NOMO-1 (cell line): ENCODE measurements at regions not wholly inside any gene's neighbourhood (a gene's known extent, or its start where the extent isn't known, plus 50 kb on each side); places are given as distances from the start of the nearest gene placed in this dataset.
"Not testable (repeated sequence)": the region's sequence is repeated elsewhere in the genome, so short reads cannot be mapped to it uniquely, and the experiment has no call there.

ENCODE experiments used
- DNase-seq, 2 experiments: peaks; one replicate each; lab custom pipeline; 2025; ENCODE audit not compliant: unreplicated experiment in 2 of 2; lab: John Stamatoyannopoulos, UW

DNA sequence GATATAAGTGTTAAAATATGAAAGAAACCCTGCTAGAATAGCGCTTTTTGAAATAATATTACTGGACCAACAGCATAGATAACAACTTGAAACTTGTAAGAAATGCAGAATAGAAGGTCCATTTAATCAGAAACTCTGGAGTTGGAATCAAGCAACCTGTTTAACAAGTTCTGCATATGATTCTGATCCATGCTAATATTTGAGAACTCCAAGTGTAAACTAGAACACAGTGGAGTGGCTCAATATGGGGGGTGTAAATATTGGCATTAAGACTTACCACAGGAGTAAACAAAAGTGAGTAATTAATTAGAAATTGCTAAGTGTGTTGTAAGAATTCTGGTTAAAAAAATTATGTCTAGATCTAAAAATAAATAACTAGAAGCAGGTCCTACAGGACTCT lies 151.2 kb downstream of the SLITRK1 start:
- DNase-seq: no peak

DNA sequence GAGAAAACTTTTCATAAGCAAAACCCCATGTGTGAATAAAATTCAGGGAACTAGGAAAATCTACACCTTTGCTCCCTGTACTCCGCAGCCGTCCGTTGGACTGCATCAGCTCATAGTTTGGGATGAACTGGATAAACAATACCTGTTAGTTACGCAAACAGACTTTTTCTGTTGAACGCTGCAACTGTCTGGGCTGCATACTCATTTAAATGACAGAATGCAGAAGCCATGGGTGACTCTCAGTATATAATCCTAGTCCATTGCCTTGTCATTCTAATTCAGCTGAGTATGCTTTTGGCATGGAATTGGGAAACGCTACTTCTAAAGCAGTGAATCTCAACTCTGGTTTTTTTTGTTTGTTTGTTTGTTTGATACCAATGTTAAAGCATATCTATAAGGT lies 151.6 kb downstream of the SLITRK1 start:
- DNase-seq: no peak

DNA sequence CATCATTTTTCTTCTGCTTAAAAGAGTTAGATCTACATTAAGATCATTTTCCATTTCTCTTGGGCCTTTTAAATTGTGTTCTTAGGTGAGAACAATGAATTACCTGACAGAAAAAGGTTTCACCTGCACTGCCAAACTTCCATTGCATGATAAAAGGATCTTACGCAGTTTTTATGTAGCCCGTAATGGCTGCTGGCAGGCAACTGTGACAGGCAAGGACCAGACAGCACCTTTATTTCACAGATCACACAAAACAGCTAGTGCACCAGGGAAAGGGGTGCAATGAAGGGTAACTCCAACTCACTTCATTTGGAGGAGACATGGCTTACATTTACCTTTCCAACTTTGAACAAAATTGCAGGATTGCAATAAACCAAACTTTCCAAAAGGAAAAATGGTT lies 159.8 kb downstream of the SLITRK1 start:
- no peak for DNase-seq

DNA sequence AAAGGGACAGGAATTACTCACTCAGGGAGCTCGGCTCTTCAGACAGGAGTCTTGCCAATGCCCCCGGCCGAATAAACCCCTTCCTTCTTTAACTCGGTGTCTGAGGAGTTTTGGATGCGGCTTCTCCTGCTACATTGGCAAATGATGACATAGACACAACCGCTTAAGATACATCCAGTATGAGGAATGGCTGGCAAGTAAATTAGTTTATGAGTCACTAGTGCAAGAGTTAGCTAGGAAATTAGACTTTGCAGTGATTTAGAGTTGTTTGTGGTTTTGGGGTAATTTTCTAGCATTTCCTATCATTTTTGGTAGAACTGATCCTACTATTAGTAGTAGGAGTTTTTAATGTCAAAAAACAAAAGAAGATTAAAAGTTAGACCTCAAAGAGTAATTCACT lies 166.2 kb downstream of the SLITRK1 start:
- DNase-seq: no peak

DNA sequence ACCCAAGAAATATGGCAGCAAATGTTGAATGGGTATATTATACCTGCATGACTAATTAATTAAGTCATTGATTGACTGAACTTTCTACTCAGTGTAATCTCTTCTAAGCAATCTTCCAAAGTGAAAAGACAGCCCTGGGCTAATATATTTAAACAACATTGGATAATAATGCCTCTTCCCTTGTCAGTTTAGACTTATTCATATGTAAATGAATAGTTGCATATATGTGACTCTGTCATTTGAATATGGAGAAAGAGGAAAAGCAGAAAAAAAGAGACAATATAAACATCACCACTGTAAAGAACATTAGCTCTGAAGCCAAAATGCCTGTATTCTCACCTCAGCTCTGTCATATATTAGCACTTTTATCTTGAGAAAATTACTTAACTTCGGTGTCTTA lies 168.0 kb downstream of the SLITRK1 start:
- DNase-seq: no peak

DNA sequence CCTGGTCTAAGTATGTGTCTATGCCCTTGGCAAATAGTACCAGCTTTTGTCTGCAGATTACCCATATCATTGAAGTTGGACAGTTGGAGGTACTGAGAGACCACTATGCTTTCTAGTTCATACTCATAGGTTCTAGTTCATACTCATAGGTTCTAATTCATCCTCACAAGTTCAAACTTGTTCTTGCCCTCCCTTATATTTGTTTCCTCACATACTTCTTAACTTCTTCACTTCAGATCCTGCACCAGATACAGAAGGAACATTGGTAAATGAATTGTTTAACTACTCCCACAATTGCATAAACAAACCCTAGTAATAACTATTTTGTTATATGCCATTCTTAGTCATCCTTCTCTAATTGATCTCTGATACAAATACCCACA lies 172.2 kb downstream of the SLITRK1 start:
- no peak for DNase-seq

DNA sequence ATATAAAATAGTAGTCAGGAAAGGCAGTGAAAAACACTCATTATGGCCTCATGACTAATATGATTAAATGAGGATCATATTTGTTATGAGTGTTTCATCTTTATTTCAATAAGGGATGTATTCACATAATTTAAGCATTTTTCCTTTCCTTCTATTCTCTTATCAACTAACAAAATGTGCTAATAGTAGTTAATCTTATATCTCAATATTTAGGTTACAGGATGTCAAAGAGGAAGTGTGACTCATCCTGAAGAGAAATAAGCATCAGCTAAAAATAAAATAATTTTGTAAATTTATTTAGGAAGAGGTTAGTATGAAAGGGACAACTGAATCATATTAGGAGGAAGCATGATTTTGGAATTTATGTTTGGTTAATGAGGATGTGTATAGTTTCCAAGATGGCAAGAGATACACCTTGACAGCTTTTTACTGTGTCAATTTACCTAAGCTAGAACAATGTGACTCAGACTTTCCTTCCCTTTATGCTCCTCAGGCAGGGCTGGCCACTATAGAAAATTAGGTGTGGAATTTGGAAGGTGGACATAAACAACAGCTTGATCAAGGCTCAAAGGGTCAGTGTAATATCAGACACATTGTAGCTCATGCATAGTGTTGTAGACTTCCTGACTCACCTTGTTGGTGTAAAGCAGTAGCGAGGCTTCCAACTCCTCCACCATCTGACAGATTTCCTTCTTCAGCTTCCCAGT lies 172.7 kb downstream of the SLITRK1 start:
- DNase-seq: no peak

DNA sequence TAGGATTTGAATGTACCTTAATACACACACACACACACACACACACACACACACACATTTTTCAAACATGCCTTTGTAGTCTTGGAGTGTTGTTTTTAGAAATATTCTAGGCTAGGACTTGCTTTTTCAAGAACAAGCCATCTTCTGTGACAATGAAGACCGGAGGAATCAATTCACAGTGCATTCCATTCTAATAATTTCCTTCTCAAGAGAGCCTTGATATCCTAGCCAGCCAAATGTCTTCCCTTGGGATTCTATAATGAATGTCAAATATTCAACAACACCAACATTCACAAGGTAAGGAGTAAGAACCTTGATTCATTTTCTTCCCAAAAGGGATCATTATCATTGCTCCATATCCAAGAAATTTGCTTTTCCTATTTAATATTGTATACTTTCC lies 180.3 kb downstream of the SLITRK1 start:
- DNase-seq: no peak

DNA sequence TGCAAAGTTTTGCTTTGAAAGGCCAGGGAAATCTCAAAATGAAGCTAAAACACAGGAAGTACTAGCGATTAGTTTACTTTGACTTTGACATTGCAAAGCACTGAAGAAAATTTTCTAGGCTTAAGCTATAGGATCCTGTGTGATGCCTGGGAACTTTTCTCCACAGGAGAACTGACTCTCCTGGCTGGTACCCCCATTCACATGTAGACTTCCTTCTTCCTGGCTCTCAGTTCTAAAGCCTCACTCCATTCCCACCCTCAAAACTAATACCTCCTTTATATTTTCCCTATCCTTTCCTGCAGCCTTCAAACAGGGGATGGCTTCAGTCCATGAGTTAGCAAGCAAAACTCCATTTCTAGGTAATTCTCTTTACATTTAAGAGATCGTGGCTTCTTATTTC lies 189.5 kb downstream of the SLITRK1 start:
- DNase-seq: no peak

DNA sequence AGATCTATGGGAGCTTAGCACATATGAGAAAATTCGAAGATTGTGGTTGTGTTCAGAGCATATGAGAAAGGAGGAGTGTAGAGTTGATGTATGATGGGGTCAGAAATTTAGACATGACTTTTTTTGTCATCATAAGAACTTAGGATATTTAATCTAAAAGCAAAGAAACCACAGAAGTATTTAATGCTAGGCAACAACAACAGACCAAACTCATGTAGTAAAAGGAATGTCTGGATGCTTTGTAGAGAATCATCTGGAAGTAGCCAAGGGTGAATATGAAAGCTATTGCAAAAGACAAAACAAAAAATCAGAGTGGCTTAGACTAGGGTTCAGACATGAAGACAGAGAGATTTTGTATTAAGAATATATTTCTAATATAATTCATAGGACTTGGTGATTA lies 190.3 kb downstream of the SLITRK1 start:
- no peak for DNase-seq

DNA sequence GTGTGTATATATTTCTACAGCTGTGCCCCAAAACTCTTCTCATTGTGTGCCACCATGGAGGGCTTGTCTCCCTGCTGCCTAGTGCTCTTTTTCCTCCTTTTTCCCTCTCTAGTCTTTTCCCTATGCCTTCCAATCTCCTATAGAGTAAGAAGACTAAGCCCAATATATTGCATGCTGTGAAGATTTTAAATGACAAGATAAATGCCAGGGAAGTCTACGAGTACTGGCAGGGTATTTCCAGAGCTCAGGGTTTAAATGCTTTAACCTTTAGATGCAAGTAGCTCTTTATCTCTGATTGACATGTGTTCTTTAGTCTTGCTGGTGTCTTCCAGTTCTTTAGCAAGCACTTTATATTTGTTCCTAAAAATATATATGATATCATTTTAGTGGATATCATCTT lies 200.7 kb downstream of the SLITRK1 start:
- DNase-seq: no peak

DNA sequence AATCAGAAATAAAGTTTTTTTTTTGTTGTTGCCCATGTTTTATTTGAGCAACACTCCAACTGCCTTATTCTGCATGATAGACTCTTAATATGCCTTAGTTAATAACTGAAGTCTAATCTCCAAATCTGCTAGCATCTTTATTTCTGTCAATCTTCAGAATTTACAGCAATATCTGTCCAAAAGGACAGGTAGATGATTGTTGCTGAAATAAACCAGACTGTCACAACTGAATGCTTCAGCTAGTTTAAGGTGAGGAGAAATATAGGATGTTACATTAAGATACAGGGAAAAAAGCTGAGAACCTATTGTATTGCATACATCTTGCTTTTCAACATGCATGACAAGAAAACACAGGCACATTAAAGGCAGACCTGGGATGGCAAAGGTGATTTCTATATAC lies 204.3 kb downstream of the SLITRK1 start:
- DNase-seq: no peak

DNA sequence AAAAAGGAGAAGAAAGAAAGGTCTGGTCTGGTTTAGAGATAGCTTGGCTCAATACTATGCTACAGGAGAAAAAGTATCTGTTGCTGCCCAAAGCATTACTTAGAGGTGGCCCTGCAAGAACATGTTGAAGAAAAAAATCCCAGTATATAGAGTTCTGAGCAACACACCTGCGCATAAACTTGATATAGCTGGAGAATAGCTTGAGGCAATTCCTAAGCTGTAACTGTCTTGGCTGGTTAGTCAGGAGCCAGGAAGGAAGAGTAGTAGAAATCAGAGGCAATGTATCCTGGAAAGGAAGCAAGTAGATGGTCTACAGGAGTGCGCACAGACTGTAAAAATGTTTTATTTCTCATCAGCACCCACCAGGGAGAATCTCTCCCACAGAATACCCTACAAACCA lies 209.7 kb downstream of the SLITRK1 start:
- DNase-seq: no peak

DNA sequence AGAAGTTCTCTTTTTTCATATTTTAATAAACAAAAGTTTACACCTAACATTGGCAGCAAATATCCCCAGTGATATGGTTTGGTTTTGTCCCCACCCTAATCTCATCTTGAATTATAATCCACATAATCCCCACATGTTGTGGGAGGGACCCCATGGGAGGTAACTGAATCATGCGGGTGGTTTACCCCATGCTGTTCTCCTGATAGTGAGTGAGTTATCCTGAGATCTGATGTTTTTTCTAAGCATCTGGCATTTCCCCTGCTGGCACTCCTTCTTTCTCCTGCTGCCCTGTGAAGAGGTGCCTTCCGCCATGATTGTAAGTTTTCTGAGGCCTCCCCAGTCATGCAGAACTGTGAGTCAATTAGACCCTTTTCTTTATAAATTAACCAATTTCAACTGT lies 214.7 kb downstream of the SLITRK1 start:
- no peak for DNase-seq

DNA sequence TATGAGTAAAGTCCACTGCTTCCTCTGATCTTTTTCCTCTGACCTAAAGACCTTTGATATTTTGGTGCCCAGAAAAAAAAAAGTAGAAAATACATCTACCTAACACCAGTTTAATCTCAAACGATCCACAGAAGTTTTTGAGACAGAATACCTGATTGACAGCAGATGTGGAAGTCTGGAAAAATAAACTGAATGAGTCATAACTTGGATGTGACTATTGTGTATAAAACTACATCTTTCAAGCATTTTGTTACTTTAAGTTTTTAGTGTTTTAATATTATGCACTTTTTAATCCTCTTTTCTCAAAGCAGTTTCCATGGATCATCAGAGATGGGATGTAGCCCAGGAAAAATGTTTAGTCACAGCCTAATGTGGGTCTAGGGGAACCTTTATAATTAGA lies 216.1 kb downstream of the SLITRK1 start:
- no peak for DNase-seq

DNA sequence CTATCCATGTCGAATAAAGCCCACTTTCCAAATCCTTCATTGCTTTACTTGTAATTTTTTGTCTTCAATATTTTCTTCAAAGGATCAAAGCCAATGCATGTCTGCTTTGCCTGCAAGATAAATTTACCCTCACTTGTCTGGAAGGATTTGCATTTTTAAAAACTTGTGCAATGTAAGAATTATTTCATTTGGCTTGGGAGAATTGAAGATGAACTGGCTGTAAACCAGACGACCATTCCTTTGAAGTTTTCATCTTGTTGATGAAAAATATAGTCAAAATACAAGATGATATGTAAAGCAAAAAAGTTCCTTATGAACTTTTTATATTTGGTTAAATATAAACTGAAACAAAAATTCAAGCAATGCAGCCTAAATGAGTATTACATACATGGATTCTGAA lies 225.0 kb downstream of the SLITRK1 start:
- DNase-seq: no peak

DNA sequence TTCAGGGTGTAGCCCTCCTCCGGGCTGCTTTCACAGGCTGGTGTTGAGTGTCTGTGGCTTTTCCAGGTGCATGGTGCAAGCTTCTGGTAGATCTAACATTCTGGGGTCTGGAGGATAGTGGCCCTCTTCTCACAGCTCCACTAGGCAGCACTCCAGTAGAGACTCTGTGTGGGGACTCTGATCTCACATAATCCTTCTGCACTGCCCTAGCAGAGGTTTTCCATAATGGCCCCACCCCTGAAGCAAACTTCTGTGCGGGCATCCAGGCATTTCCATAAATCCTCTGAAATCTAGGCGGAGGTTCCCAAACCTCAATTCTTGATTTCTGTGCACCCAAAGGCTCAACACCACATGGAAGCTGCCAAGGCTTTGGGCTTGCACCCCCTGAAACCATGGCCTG lies 239.7 kb downstream of the SLITRK1 start:
- not testable (repeated sequence) for DNase-seq

DNA sequence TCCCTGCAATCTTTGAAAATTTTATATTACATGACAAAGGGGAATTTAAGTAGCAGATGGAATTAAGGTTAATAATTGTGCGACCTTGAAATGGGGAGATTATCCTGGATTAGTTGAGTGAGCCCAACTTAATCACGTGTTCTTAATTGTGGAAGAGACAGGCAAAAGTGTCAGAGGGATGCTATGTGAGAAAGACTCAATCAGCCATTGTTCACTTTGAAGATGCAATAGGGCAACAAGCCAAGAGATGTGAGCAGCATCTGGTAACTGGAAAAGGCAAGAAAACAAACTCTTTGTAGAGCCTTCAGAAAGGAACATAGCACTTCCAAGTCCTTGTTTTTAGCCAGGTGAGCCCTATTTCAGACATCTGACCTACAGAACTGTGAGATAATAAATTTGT lies 247.7 kb downstream of the SLITRK1 start:
- DNase-seq: no peak

DNA sequence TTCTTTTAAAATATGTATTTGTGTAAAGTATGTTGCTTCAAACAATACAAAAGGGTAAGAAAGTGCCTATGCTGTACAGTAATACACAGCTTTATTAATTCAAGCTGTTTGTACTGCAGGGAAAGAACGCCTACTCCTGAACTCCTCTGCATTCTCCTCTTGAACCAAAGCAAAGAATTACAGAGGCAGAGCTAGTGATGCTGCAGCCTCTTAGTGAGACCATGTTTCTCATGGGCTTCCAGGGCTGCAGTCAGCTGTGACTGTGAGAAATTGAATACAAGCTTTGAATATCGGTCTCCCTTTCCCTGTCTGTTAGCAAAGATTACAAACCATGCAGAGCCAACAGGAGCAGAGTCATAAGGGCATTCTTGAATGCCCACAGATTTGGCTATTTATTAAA lies 248.5 kb downstream of the SLITRK1 start:
- DNase-seq: no peak

DNA sequence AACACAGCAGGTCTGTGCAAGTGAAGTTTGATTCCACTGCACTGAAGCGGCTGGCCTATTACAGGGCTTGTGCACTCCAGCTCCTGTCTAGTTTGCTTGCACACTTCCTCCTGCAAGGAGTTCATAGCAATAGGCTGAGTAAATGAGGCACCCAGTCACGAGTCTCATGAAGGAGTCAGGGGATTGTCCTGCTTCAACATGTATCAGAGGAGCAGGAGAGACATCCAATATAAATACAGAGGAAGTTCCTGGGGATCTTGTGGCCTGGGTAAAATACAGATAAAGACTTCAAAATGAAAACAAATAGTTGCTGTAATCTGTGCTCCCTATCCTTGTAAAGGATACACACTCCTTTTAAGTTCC lies 259.9 kb downstream of the SLITRK1 start:
- no peak for DNase-seq

DNA sequence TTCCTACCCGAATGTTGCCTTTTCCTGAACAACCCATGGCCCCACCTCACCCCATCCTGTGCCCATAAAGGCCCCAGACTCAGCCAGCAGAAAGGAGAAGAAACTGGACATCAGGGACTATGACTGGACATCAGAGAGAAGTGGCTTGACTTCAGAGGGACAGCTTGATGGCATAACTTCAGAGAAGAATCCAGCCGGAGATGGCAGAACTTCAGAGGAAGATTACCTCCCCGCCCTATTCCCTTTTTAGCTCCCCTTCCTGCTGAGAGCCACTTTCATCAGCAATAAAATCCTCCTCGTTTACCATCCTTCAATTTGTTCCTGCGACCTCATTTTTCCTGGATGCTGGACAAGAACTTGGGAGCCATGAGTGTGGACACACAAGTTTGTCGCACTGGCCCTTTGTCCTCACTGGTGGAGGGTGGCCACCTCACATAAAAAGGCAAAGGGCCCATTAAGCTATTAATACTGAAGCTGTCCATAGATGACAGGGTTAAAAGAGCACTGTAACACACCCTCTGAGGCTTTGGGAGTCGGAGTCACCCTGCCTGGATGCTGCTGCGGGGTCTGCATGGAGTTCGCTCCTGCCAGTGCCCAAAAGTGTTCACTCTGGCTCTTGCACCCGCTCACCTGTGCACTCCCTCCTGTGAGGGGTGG lies 260.4 kb downstream of the SLITRK1 start:
- DNase-seq: no peak

DNA sequence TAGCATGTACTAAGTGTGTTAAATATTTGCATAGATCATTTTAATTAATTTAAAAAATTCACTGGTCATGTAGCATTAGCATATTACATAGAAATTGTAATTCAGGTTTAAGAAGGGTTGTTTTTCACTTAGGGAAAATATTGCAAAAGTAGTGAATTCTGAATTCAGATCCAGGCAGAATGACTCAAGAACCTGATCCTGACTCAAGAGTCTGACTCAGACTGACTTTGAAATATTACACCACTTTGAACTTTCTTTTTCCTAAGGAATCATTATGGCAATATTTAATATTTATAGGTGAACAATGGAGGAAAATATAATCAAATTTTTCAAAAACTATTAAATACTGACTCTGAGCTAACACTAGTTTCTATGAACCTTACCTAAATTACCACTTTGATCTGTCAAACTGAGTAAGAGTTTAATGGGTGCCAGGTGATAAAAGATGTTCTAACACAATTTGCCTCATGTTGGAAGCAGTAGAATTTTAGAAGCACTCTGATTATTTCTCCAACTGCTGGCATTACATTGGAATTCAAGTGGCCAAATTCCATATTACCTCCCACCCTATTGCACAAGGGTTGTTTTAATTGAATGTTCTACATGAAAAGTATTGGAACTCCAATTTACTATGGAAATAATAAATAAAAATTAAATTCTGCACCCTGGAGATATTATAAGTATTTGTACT lies 261.6 kb downstream of the SLITRK1 start:
- no peak for DNase-seq
